WTC11 (cell line): ENCODE measurements at regions not wholly inside any gene's neighbourhood (a gene's known extent, or its start where the extent isn't known, plus 50 kb on each side); places are given as distances from the start of the nearest gene placed in this dataset.

Experiments
- ATAC-seq: fragments of 200-7000 bp; cut with Tn5 transposase; 2 replicates; pipeline ENCODE4 v1.10.0; 2021; ENCODE audit warnings: mild to moderate bottlenecking, moderate library complexity
- CTCF ChIA-PET: fragments of 300-600 bp; sonication (Branson Sonifier 250); formaldehyde crosslinking; loops from one replicate; lab custom pipeline; 2021; ENCODE audit warnings: antibody characterized with exemption; lab: Charles Lee
- POLR2A ChIA-PET: fragments of 350-600 bp; sonication (Branson Sonifier 250); formaldehyde crosslinking; loops from one replicate; lab custom pipeline; 2021; ENCODE audit warnings: antibody characterized with exemption; lab: Charles Lee
- DNase-seq: peaks from one replicate; pipeline ENCODE4 v3.0.0; 2021; ENCODE audit warnings: low spot score
- H3K27ac Mint-ChIP-seq: 2 replicates; pipeline ENCODE4 v1.8.0; 2021; ENCODE audit warnings: mixed read lengths
- H3K27me3 Mint-ChIP-seq: 2 replicates; pipeline ENCODE4 v1.8.0; 2021; ENCODE audit warnings: low read depth, mild to moderate bottlenecking, moderate library complexity, mixed read lengths
- H3K36me3 Mint-ChIP-seq: 2 replicates; pipeline ENCODE4 v1.8.0; 2021; ENCODE audit warnings: mixed read lengths
- H3K4me1 Mint-ChIP-seq: 2 replicates; pipeline ENCODE4 v1.8.0; 2022; ENCODE audit warnings: mixed read lengths
- H3K4me3 Mint-ChIP-seq: 2 replicates; pipeline ENCODE4 v1.8.0; 2021; ENCODE audit warnings: mild to moderate bottlenecking, moderate library complexity, mixed read lengths
- H3K9me3 Mint-ChIP-seq: 2 replicates; pipeline ENCODE4 v1.8.0; 2021; ENCODE audit warnings: mixed read lengths
- AFF4 ChIP-seq: sonication (generic); formaldehyde crosslinking; IDR thresholded peaks from 2 replicates; pipeline ENCODE4 v1.8.1; 2023; ENCODE audit warnings: mild to moderate bottlenecking, missing genetic modification reagents, borderline replicate concordance
- AR ChIP-seq: fragments of 250-450 bp; sonication (Bioruptor Pico); IDR thresholded peaks from 2 replicates; pipeline ENCODE4 v1.9.0; 2021; ENCODE audit warnings: mild to moderate bottlenecking
- ATF1 ChIP-seq: sonication (generic); formaldehyde crosslinking; IDR thresholded peaks from 2 replicates; pipeline ENCODE4 v1.8.1; 2023; ENCODE audit warnings: mild to moderate bottlenecking, moderate library complexity, missing genetic modification reagents
- ATF3 ChIP-seq: sonication (generic); formaldehyde crosslinking; conservative IDR thresholded peaks from 2 replicates; pipeline ENCODE4 v1.8.1; 2022; ENCODE audit warnings: mild to moderate bottlenecking, missing genetic modification reagents
- ELF4 ChIP-seq: sonication (generic); formaldehyde crosslinking; IDR thresholded peaks from 2 replicates; pipeline ENCODE4 v1.8.1; 2022; ENCODE audit warnings: low read depth, mild to moderate bottlenecking, moderate library complexity, missing genetic modification reagents
- EMX1 ChIP-seq: fragments of 250-450 bp; sonication (Bioruptor Pico); IDR thresholded peaks from 2 replicates; pipeline ENCODE4 v1.8.0; 2021; ENCODE audit warnings: mild to moderate bottlenecking
- ETV6 ChIP-seq: sonication (generic); formaldehyde crosslinking; IDR thresholded peaks from 2 replicates; pipeline ENCODE4 v1.8.1; 2022; ENCODE audit warnings: mild to moderate bottlenecking, missing genetic modification reagents
- FOXP1 ChIP-seq: sonication (generic); formaldehyde crosslinking; IDR thresholded peaks from 2 replicates; pipeline ENCODE4 v1.8.0; 2022; ENCODE audit warnings: missing genetic modification reagents, mild to moderate bottlenecking, moderate library complexity, borderline replicate concordance
- GRHL2 ChIP-seq: fragments of 250-450 bp; sonication (Bioruptor Pico); IDR thresholded peaks from 2 replicates; pipeline ENCODE4 v1.8.0; 2022; ENCODE audit warnings: mild to moderate bottlenecking, moderate library complexity; ENCODE audit not compliant: insufficient replicate concordance, severe bottlenecking
- JUN ChIP-seq: sonication (generic); formaldehyde crosslinking; IDR thresholded peaks from 2 replicates; pipeline ENCODE4 v1.8.0; 2023; ENCODE audit warnings: mild to moderate bottlenecking, missing genetic modification reagents
- MYBL2 ChIP-seq: sonication (generic); formaldehyde crosslinking; IDR thresholded peaks from 2 replicates; pipeline ENCODE4 v1.8.1; 2023; ENCODE audit warnings: mild to moderate bottlenecking, moderate library complexity, missing genetic modification reagents
- NFATC4 ChIP-seq: fragments of 250-450 bp; sonication (Bioruptor Pico); IDR thresholded peaks from 2 replicates; pipeline ENCODE4 v1.9.0; 2021; ENCODE audit warnings: mild to moderate bottlenecking
- PRDM15 ChIP-seq: sonication (generic); formaldehyde crosslinking; IDR thresholded peaks from 2 replicates; pipeline ENCODE4 v1.8.0; 2022; ENCODE audit warnings: missing genetic modification reagents
- RELA ChIP-seq: sonication (generic); formaldehyde crosslinking; IDR thresholded peaks from 2 replicates; pipeline ENCODE4 v1.8.1; 2022; ENCODE audit warnings: missing genetic modification reagents, mild to moderate bottlenecking, borderline replicate concordance
- SMAD3 ChIP-seq: sonication (generic); formaldehyde crosslinking; IDR thresholded peaks from 2 replicates; pipeline ENCODE4 v1.8.0; 2022; ENCODE audit warnings: missing genetic modification reagents, mild to moderate bottlenecking, borderline replicate concordance
- SOX15 ChIP-seq: fragments of 250-450 bp; sonication (Bioruptor Pico); IDR thresholded peaks from 2 replicates; pipeline ENCODE4 v1.9.0; 2021; ENCODE audit warnings: mild to moderate bottlenecking
- SP1 ChIP-seq: sonication (generic); formaldehyde crosslinking; conservative IDR thresholded peaks from 2 replicates; pipeline ENCODE4 v1.8.1; 2022; ENCODE audit warnings: missing genetic modification reagents
- TEAD1 ChIP-seq: sonication (generic); formaldehyde crosslinking; IDR thresholded peaks from 2 replicates; pipeline ENCODE4 v1.8.0; 2022; ENCODE audit warnings: mild to moderate bottlenecking, missing genetic modification reagents
- TEAD4 ChIP-seq: sonication (generic); formaldehyde crosslinking; IDR thresholded peaks from 2 replicates; pipeline ENCODE4 v1.8.0; 2022; ENCODE audit warnings: mild to moderate bottlenecking, missing genetic modification reagents
- USF2 ChIP-seq: sonication (generic); formaldehyde crosslinking; IDR thresholded peaks from 2 replicates; pipeline ENCODE4 v1.8.1; 2023; ENCODE audit warnings: mild to moderate bottlenecking, missing genetic modification reagents, moderate library complexity
- ZBTB43 ChIP-seq: sonication (generic); formaldehyde crosslinking; IDR thresholded peaks from 2 replicates; pipeline ENCODE4 v1.8.1; 2023; ENCODE audit warnings: mild to moderate bottlenecking, missing genetic modification reagents
- ZNF232 ChIP-seq: sonication (generic); formaldehyde crosslinking; IDR thresholded peaks from 2 replicates; pipeline ENCODE4 v1.8.0; 2022; ENCODE audit warnings: mild to moderate bottlenecking, missing genetic modification reagents
- ZNF396 ChIP-seq: fragments of 250-450 bp; sonication (Bioruptor Pico); IDR thresholded peaks from 2 replicates; pipeline ENCODE4 v1.8.0; 2021; ENCODE audit warnings: mild to moderate bottlenecking, moderate library complexity, borderline replicate concordance

GRCh38 chr9:89667726-89668125 lies 62.9 kb downstream of the GADD45G start (continued):
- TF ChIP-seq ELF4 (CRISPR knock-in tag), result no peak
- no peak for TF ChIP-seq SP1 (CRISPR knock-in tag)
- no peak for TF ChIP-seq NFATC4 (CRISPR knock-in tag)
- TF ChIP-seq USF2 (CRISPR knock-in tag), result no peak
- no peak for TF ChIP-seq JUN (CRISPR knock-in tag)
- no peak for TF ChIP-seq ZNF396 (CRISPR knock-in tag)
- TF ChIP-seq TEAD4 (CRISPR knock-in tag), result no peak
- TF ChIP-seq ATF3, result no peak
- no peak for TF ChIP-seq ZNF232
- no peak for TF ChIP-seq ZBTB43
- no peak for TF ChIP-seq SOX15 (CRISPR knock-in tag)
- no peak for TF ChIP-seq EMX1 (CRISPR knock-in tag)
- no peak for TF ChIP-seq FOXP1 (CRISPR knock-in tag)
- no peak for TF ChIP-seq MYBL2 (CRISPR knock-in tag)
- no peak for TF ChIP-seq ATF1 (CRISPR knock-in tag)
- TF ChIP-seq, all 79 proteins: peak for 0

- H3K4me3 Mint-ChIP-seq, result no peak overlapping the region
- ChIA-PET CTCF (no interaction called here), POLR2A (no interaction called here)
- DNase-seq (no peak), ATAC-seq (no peak)
- H3K27me3 Mint-ChIP-seq, result no peaks in the 10 kb centered on the region; the same call in 1 of the 2 replicates
- H3K27ac Mint-ChIP-seq, result no peak overlapping the region
- H3K36me3 Mint-ChIP-seq, result peaks cover 8% of the 10 kb centered on the region
- peaks cover 41% of the 10 kb centered on the region for H3K4me1 Mint-ChIP-seq
- peaks cover 15% of the 10 kb centered on the region for H3K9me3 Mint-ChIP-seq
- TF ChIP-seq SOX15 (CRISPR knock-in tag) (no peak), PRDM15 (CRISPR knock-in tag) (no peak), TEAD1 (CRISPR knock-in tag) (no peak), GRHL2 (CRISPR knock-in tag) (no peak), ETV6 (CRISPR knock-in tag) (no peak), AR (CRISPR knock-in tag) (no peak), SMAD3 (CRISPR knock-in tag) (no peak), AFF4 (CRISPR knock-in tag) (no peak), RELA (no peak)
Measured at GRCh38 chr9:89668216-89668865, 63.5 kb downstream of the GADD45G start.
